Neural crest cell (in vitro differentiated cells): ENCODE measurements at regions not wholly inside any gene's neighbourhood (a gene's known extent, or its start where the extent isn't known, plus 50 kb on each side); places are given as distances from the start of the nearest gene placed in this dataset.

Experiments
- DNase-seq: peaks from one replicate; pipeline ENCODE4 v3.0.0; 2021; ENCODE audit warnings: low read depth, mixed read lengths, low spot score
- H3K27ac Mint-ChIP-seq: one replicate; pipeline ENCODE4 v1.8.0; 2021; ENCODE audit warnings: mild to moderate bottlenecking, mixed read lengths; ENCODE audit not compliant: unreplicated experiment
- H3K27me3 Mint-ChIP-seq: 2 replicates; pipeline ENCODE4 v1.8.0; 2021; ENCODE audit warnings: low read depth, mild to moderate bottlenecking, mixed read lengths
- H3K36me3 Mint-ChIP-seq: 2 replicates; pipeline ENCODE4 v1.8.0; 2021; ENCODE audit warnings: low read depth, mild to moderate bottlenecking, mixed read lengths
- H3K4me1 Mint-ChIP-seq: 2 replicates; pipeline ENCODE4 v1.8.0; 2021; ENCODE audit warnings: mixed read lengths
- H3K4me3 Mint-ChIP-seq: one replicate; pipeline ENCODE4 v1.8.0; 2021; ENCODE audit warnings: mild to moderate bottlenecking, mixed read lengths
- H3K9me3 Mint-ChIP-seq: 2 replicates; pipeline ENCODE4 v1.8.0; 2021; ENCODE audit warnings: mixed read lengths
- TF ChIP-seq, protein P1 (sequence below): fragments of 200-600 bp; sonication (generic); conservative IDR thresholded peaks from 2 replicates; pipeline ENCODE4 v1.5.0; 2021; ENCODE audit warnings: antibody characterized with exemption, mild to moderate bottlenecking

DNA sequence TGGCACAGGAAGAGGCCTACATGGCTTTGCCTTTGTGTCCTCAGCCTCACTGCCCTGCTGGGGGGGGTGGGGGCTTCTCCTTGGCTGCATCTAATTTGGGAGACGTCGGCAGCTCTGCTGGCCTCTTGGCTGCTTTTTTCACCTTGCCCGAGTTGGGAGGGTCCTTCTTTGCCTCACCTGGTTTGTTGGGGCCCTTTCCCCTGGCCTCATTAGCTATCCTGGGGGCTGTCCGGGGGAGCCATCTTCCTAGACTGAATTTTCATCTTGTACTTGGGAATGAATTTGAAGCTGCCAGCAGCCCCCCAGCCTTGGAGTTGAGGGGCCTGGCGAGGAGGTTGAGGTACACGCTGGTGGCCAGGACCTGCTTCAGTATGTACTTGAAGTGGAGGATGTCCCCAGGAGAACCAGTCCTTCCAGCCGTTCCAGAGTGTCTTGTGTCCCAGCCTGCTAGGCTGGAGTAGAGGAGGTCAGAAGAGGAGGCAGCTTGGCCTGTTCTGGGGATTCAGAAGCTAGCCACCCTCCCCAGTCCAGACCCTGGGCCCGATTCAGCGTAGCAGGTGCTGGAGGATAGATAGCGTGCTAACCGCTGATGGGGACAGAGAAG is 70.7 kb upstream of the VASH1 start:
- Mint-ChIP-seq H3K36me3 (peaks cover 8% of the 10 kb centered on the region), H3K9me3 (peaks cover 9% of the 10 kb centered on the region)

DNA sequence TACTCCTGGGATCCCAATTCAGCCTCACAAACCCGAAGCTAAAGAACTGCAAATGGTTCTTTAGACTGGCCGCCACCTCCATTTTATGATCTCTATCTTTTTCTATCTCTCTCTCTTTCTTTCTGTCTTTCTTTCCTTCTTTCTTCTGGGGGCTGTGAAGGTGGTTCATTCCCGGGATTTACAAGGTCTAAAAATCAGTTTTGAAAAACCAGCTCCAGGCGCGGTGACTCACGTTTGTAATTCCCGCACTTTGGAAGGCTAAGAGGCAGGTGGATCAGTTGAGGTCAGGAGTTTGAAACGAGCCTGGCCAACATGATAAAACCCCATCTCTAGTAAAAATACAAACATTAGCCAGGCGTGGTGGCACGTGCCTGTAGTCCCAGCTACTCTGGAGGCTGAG is 67.2 kb upstream of the VASH1 start:
- no peak for DNase-seq
- Mint-ChIP-seq H3K4me1 (no peaks in the 10 kb centered on the region), H3K27ac (no peak overlapping the region), H3K27me3 (no peaks in the 10 kb centered on the region), H3K9me3 (no peaks in the 10 kb centered on the region), H3K4me3 (no peak overlapping the region), H3K36me3 (no peaks in the 10 kb centered on the region)
- TF ChIP-seq, protein P1, sequence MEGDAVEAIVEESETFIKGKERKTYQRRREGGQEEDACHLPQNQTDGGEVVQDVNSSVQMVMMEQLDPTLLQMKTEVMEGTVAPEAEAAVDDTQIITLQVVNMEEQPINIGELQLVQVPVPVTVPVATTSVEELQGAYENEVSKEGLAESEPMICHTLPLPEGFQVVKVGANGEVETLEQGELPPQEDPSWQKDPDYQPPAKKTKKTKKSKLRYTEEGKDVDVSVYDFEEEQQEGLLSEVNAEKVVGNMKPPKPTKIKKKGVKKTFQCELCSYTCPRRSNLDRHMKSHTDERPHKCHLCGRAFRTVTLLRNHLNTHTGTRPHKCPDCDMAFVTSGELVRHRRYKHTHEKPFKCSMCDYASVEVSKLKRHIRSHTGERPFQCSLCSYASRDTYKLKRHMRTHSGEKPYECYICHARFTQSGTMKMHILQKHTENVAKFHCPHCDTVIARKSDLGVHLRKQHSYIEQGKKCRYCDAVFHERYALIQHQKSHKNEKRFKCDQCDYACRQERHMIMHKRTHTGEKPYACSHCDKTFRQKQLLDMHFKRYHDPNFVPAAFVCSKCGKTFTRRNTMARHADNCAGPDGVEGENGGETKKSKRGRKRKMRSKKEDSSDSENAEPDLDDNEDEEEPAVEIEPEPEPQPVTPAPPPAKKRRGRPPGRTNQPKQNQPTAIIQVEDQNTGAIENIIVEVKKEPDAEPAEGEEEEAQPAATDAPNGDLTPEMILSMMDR = no peak

More for the DNA sequence above, 70.7 kb upstream of the VASH1 start:
- H3K27me3 Mint-ChIP-seq = no peaks in the 10 kb centered on the region
- DNase-seq = no peak
- no peak overlapping the region for H3K4me3 Mint-ChIP-seq
- TF ChIP-seq, protein P1 = no peak
- no peaks in the 10 kb centered on the region for H3K4me1 Mint-ChIP-seq
- no peak overlapping the region for H3K27ac Mint-ChIP-seq

- TF ChIP-seq, protein P1 = no peak
- Mint-ChIP-seq H3K4me3 (no peak overlapping the region), H3K9me3 (no peaks in the 10 kb centered on the region), H3K27ac (no peak overlapping the region), H3K4me1 (no peaks in the 10 kb centered on the region), H3K36me3 (no peaks in the 10 kb centered on the region), H3K27me3 (no peaks in the 10 kb centered on the region)
- no peak for DNase-seq
Measured at GRCh38 chr14:76695263-76695920, 65.9 kb upstream of the VASH1 start.

DNA sequence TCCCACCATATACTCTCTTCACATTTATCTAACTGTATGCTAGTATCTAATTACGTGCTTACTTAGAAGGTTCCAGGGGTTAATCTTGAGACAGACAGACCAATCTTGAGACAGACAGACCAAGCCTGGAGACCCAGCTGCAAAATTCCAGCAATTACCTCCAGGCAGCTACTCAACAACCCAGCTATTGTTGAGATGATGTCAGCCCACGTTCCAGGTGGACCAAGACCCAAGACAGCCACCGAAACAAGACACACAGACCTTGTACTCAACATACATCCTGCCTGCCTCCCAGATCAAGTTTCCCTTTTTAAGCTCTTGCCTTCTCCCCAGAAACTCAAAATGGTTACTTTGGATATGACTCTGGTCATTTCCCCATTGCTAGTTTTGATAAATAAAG is 64.9 kb upstream of the VASH1 start:
- TF ChIP-seq, protein P1 = no peak
- Mint-ChIP-seq H3K27ac (no peak overlapping the region), H3K4me1 (no peaks in the 10 kb centered on the region), H3K36me3 (no peaks in the 10 kb centered on the region), H3K4me3 (no peak overlapping the region), H3K9me3 (no peaks in the 10 kb centered on the region), H3K27me3 (no peaks in the 10 kb centered on the region)
- no peak for DNase-seq

GRCh38 chr14:76696791-76697190 is 64.5 kb upstream of the VASH1 start:
- DNase-seq = no peak
- H3K27me3 Mint-ChIP-seq = no peaks in the 10 kb centered on the region
- no peaks in the 10 kb centered on the region for H3K36me3 Mint-ChIP-seq
- no peaks in the 10 kb centered on the region for H3K4me1 Mint-ChIP-seq
- TF ChIP-seq, protein P1 = no peak
- no peak overlapping the region for H3K4me3 Mint-ChIP-seq
- no peak overlapping the region for H3K27ac Mint-ChIP-seq
- H3K9me3 Mint-ChIP-seq = no peaks in the 10 kb centered on the region
